ENCODE measurements at regions not wholly inside any gene's neighbourhood (a gene's known extent, or its start where the extent isn't known, plus 50 kb on each side); places are given as distances from the start of the nearest gene placed in this dataset.

GRCh38 chr2:192885569-192886160 is 690.9 kb upstream of the TMEFF2 start:
- no peaks in the 10 kb centered on the region for H3K9me3 ChIP-seq
- no peak for DNase-seq
- WGBS, 2 donors, result 57 to 64% methylated on average over 4 of the region's 4 CpGs
- H3K4me1 ChIP-seq, result no peaks in the 10 kb centered on the region
- H3K27me3 ChIP-seq, result no peaks in the 10 kb centered on the region
- no peak for TF ChIP-seq POLR2A (IDR thresholded peaks at IDR 0.05)
- TF ChIP-seq, protein P1, sequence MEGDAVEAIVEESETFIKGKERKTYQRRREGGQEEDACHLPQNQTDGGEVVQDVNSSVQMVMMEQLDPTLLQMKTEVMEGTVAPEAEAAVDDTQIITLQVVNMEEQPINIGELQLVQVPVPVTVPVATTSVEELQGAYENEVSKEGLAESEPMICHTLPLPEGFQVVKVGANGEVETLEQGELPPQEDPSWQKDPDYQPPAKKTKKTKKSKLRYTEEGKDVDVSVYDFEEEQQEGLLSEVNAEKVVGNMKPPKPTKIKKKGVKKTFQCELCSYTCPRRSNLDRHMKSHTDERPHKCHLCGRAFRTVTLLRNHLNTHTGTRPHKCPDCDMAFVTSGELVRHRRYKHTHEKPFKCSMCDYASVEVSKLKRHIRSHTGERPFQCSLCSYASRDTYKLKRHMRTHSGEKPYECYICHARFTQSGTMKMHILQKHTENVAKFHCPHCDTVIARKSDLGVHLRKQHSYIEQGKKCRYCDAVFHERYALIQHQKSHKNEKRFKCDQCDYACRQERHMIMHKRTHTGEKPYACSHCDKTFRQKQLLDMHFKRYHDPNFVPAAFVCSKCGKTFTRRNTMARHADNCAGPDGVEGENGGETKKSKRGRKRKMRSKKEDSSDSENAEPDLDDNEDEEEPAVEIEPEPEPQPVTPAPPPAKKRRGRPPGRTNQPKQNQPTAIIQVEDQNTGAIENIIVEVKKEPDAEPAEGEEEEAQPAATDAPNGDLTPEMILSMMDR (IDR thresholded peaks at IDR 0.05), result no peak
- H3K4me3 ChIP-seq (replicated peaks in 1 of 3), result no peak overlapping the region
- H3K36me3 ChIP-seq, result no peaks in the 10 kb centered on the region
- intact Hi-C loops (cut with DNase I), result no loop called here
- H3K27ac ChIP-seq, result no peak overlapping the region

DNA sequence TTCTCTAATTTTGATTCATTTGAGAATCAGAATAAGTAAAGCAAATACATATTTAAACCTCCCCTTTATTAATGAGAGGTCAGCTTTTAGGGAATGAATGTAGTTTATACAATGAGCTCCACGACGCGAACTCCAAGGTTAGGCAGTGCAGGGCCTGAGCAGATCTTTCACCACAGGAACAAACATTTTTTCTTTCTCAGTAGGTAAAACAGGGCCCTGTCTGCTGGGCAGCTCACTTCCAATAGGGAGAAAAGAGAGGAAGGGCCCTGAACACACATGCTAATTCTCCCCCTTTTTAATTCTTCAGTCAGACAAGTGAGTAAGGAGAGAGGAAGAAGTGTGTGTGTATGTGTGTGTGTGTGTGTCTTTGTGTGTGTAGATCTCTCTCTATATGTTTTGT is 682.4 kb upstream of the TMEFF2 start:
- WGBS, 2 donors, result 78 to 86% methylated on average over 3 of the region's 3 CpGs
- intact Hi-C loops (cut with DNase I), result no loop called here
- H3K4me1 ChIP-seq, result no peaks in the 10 kb centered on the region

GRCh38 chr2:192876698-192877097 is 682.0 kb upstream of the TMEFF2 start:
- no peak for DNase-seq
- Histone ChIP-seq H3K9me3 (no peaks in the 10 kb centered on the region), H3K4me1 (no peaks in the 10 kb centered on the region), H3K27me3 (no peaks in the 10 kb centered on the region), H3K36me3 (no peaks in the 10 kb centered on the region), H3K27ac (no peak overlapping the region), H3K4me3 (replicated peaks in 1 of 3) (no peak overlapping the region)
- WGBS, 2 donors, result 86 to 93% methylated on average over 2 of the region's 2 CpGs
- intact Hi-C loops (cut with DNase I), result no loop called here
- no peak for TF ChIP-seq POLR2A (IDR thresholded peaks at IDR 0.05)
- TF ChIP-seq, protein P1 (IDR thresholded peaks at IDR 0.05), result no peak

More for the DNA sequence above, 682.4 kb upstream of the TMEFF2 start:
- H3K27ac ChIP-seq, result no peak overlapping the region
- H3K27me3 ChIP-seq, result no peaks in the 10 kb centered on the region
- H3K4me3 ChIP-seq (replicated peaks in 1 of 3), result no peak overlapping the region
- DNase-seq, result no peak
- H3K9me3 ChIP-seq, result no peaks in the 10 kb centered on the region
- no peak for TF ChIP-seq POLR2A (IDR thresholded peaks at IDR 0.05)
- TF ChIP-seq, protein P1 (IDR thresholded peaks at IDR 0.05), result no peak
- no peaks in the 10 kb centered on the region for H3K36me3 ChIP-seq

DNA sequence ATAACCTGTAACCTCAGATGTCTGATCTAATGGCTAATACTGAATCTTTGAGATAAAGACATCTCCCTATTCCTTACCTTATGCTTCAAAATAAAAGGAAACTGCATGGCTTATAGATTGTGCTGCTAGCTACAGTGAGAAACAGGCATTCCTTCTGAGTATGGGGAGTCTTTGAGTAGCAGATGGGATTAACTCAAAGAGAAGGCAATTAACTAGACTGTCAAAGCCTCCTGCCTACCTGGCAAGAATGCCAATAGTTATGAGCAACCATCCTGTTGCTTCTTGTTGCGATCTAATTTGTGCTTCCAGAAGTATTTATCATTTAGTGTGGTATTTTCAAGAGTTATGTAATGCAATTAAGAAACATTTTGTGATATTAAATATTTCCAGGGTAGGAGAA is 660.0 kb upstream of the TMEFF2 start:
- WGBS, 2 donors, result 93 to 95% methylated on average over 1 of the region's 1 CpG
- Histone ChIP-seq H3K27ac (no peak overlapping the region), H3K4me3 (replicated peaks in 1 of 3) (no peak overlapping the region), H3K27me3 (no peaks in the 10 kb centered on the region), H3K4me1 (no peaks in the 10 kb centered on the region), H3K36me3 (no peaks in the 10 kb centered on the region), H3K9me3 (no peaks in the 10 kb centered on the region)
- no peak for DNase-seq
- intact Hi-C loops (cut with DNase I), result no loop called here
- TF ChIP-seq, protein P1 (IDR thresholded peaks at IDR 0.05), result no peak
- no peak for TF ChIP-seq POLR2A (IDR thresholded peaks at IDR 0.05)

DNA sequence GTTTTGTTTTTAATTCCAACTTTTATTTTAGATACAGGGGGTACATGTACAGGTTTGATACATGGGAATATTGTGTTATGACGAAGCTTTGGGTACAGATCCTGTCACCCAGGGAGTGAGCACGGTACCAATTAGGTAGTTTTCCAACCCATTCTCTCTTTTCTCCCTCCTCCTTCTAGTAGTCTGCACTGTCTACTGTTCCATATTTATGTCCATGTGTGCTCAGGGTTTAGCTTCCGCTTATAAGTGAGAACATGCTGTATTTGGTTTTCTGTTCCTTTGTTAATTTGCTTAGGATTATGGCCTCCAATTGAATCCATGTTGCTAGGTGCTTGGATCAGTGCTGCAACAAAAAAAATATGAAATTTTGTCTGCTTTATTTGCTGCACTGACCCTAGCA is 659.3 kb upstream of the TMEFF2 start:
- WGBS, 2 donors, result 89% methylated on average over 3 of the region's 3 CpGs
- H3K36me3 ChIP-seq, result no peaks in the 10 kb centered on the region
- H3K9me3 ChIP-seq, result no peaks in the 10 kb centered on the region
- no peak overlapping the region for H3K4me3 ChIP-seq (replicated peaks in 1 of 3)
- no peak overlapping the region for H3K27ac ChIP-seq
- DNase-seq, result no peak
- H3K27me3 ChIP-seq, result no peaks in the 10 kb centered on the region
- no peaks in the 10 kb centered on the region for H3K4me1 ChIP-seq
- TF ChIP-seq, protein P1 (IDR thresholded peaks at IDR 0.05), result no peak
- TF ChIP-seq POLR2A (IDR thresholded peaks at IDR 0.05), result no peak
- intact Hi-C loops (cut with DNase I), result no loop called here
